ENCODE measurements at regions not wholly inside any gene's neighbourhood (a gene's known extent, or its start where the extent isn't known, plus 50 kb on each side); places are given as distances from the start of the nearest gene placed in this dataset.
A peak's percentile ranks its signal among the peaks of the same experiment; 100 is the strongest.
"Not testable (repeated sequence)": the region's sequence is repeated elsewhere in the genome, so short reads cannot be mapped to it uniquely, and the experiment has no call there.

- H3K27ac ChIP-seq, result peak overlapping the region; percentile 46; the same call in 1 of the 2 replicates
These were observed 336.1 kb downstream of the RPS29 start for GRCh38 chr14:49250109-49250508.

GRCh38 chr14:49249022-49249421 lies 337.2 kb downstream of the RPS29 start:
- TF ChIP-seq ZFX (IDR thresholded peaks at IDR 0.05; ENCODE audit: borderline replicate concordance), result no peak
- TF ChIP-seq CTCF (IDR thresholded peaks at IDR 0.05), result no peak
- H3K27ac ChIP-seq, result peak overlapping the region; percentile 46

More at GRCh38 chr14:49250109-49250508, 336.1 kb downstream of the RPS29 start:
- TF ChIP-seq CTCF (IDR thresholded peaks at IDR 0.05), result no peak
- TF ChIP-seq ZFX (IDR thresholded peaks at IDR 0.05; ENCODE audit: borderline replicate concordance), result no peak

GRCh38 chr14:49243777-49244176 lies 342.4 kb downstream of the RPS29 start:
- H3K27ac ChIP-seq, result not testable (repeated sequence)

GRCh38 chr14:49240383-49240782 lies 345.8 kb downstream of the RPS29 start:
- TF ChIP-seq CTCF (IDR thresholded peaks at IDR 0.05) (no peak), ZFX (IDR thresholded peaks at IDR 0.05; ENCODE audit: borderline replicate concordance) (no peak)
- no peak overlapping the region for H3K27ac ChIP-seq

GRCh38 chr14:49228552-49228951 lies 357.6 kb downstream of the RPS29 start:
- no peak overlapping the region for H3K27ac ChIP-seq
- no peak for TF ChIP-seq CTCF (IDR thresholded peaks at IDR 0.05)
- TF ChIP-seq ZFX (IDR thresholded peaks at IDR 0.05; ENCODE audit: borderline replicate concordance), result no peak

GRCh38 chr14:49221316-49221715 lies 364.9 kb downstream of the RPS29 start:
- no peak overlapping the region for H3K27ac ChIP-seq
- TF ChIP-seq CTCF (IDR thresholded peaks at IDR 0.05) (no peak), ZFX (IDR thresholded peaks at IDR 0.05; ENCODE audit: borderline replicate concordance) (no peak)

- no peak for TF ChIP-seq CTCF (IDR thresholded peaks at IDR 0.05)
- no peak for TF ChIP-seq ZFX (IDR thresholded peaks at IDR 0.05; ENCODE audit: borderline replicate concordance)
- H3K27ac ChIP-seq, result no peak overlapping the region
These were observed 365.7 kb downstream of the RPS29 start for GRCh38 chr14:49220492-49220891.

- H3K27ac ChIP-seq, result no peak overlapping the region
- TF ChIP-seq ZFX (IDR thresholded peaks at IDR 0.05; ENCODE audit: borderline replicate concordance) (no peak), CTCF (IDR thresholded peaks at IDR 0.05) (no peak)
These were observed 367.6 kb downstream of the RPS29 start for GRCh38 chr14:49218436-49219092.

Measured in 22Rv1 (cell line).